GM12878 (cell line): ENCODE measurements at regions not wholly inside any gene's neighbourhood (a gene's known extent, or its start where the extent isn't known, plus 50 kb on each side); places are given as distances from the start of the nearest gene placed in this dataset.

Source experiments
- ATAC-seq: fragments of 200-7000 bp; cut with Tn5 transposase; 3 replicates; pipeline ENCODE4 v1.9.1; 2020; ENCODE audit warnings: mild to moderate bottlenecking, moderate library complexity
- BruUV-seq: library from RNA; stranded (reverse); fragments of 400-500 nt; replicated peaks from 2 replicates; lab custom pipeline; 2021; lab: Mats Ljungman, UMichigan
- CTCF ChIA-PET: fragments of 300-600 bp; sonication (Branson Sonifier 250); formaldehyde crosslinking; extraction: SDS; loops from one replicate; lab custom pipeline; 2021; ENCODE audit warnings: inconsistent platforms; lab: Yijun Ruan, JAX
- POLR2A ChIA-PET: fragments of 350-600 bp; formaldehyde crosslinking; extraction: SDS; loops from one replicate; lab custom pipeline; 2021; ENCODE audit warnings: inconsistent platforms; lab: Charles Lee
- RAD21 ChIA-PET: fragments of 300-600 bp; sonication (Branson Sonifier 250); formaldehyde crosslinking; loops from one replicate; lab custom pipeline; 2023; ENCODE audit warnings: antibody characterized with exemption; ENCODE audit not compliant: unreplicated experiment; lab: Charles Lee
- SMC1A ChIA-PET: fragments of 300-600 bp; sonication (Branson Sonifier 250); formaldehyde crosslinking; loops from one replicate; lab custom pipeline; 2023; ENCODE audit not compliant: unreplicated experiment, uncharacterized antibody; lab: Charles Lee
- DNase-seq: peaks from one replicate; pipeline ENCODE4 v3.0.0-alpha.2; 2011; ENCODE audit warnings: low read depth, low spot score
- FAIRE-seq: peaks from 3 replicates; lab custom pipeline; 2011; peaks lifted over from hg19 to GRCh38; lab: Jason Lieb, UNC
- H2AFZ ChIP-seq: 2 replicates; pipeline ENCODE4 v1.6.0; 2011; ENCODE audit warnings: low read depth, low read length, control low read depth; ENCODE audit not compliant: control insufficient read depth
- H3K27ac ChIP-seq: 2 replicates; pipeline ENCODE4 v1.5.1; 2011; ENCODE audit warnings: control low read depth; ENCODE audit not compliant: control insufficient read depth, insufficient read depth
- H3K27me3 ChIP-seq, 2 experiments: replicated peaks in 1 of 2; 2 replicates each; pipeline versions ENCODE4 v1.6.0 to v1.6.1; 2011; ENCODE audit warnings: low read length in 1 of 2; ENCODE audit not compliant: control insufficient read depth in 2 of 2, insufficient read depth in 2 of 2
- H3K36me3 ChIP-seq, 2 experiments: 2 replicates each; pipeline ENCODE4 v1.5.1; 2011; ENCODE audit warnings: low read length in 1 of 2; ENCODE audit not compliant: control insufficient read depth in 2 of 2, insufficient read depth in 2 of 2
- H3K4me1 ChIP-seq: 2 replicates; pipeline ENCODE4 v1.6.1; 2011; ENCODE audit warnings: mild to moderate bottlenecking, low read length, moderate library complexity, mixed read lengths; ENCODE audit not compliant: control insufficient read depth, insufficient read depth
- H3K4me2 ChIP-seq: 2 replicates; pipeline ENCODE4 v1.6.0; 2011; ENCODE audit warnings: control low read depth; ENCODE audit not compliant: control insufficient read depth, insufficient read depth
- H3K4me3 ChIP-seq: fragments of 200-600 bp; sonication (generic); 2 replicates; pipeline ENCODE4 v1.5.1; 2016
- H3K79me2 ChIP-seq: 2 replicates; pipeline ENCODE4 v1.6.0; 2011; ENCODE audit warnings: low read length; ENCODE audit not compliant: control insufficient read depth, insufficient read depth
- H3K9ac ChIP-seq: 2 replicates; pipeline ENCODE4 v1.8.0; 2011; ENCODE audit warnings: low read length, control low read depth, mixed read lengths; ENCODE audit not compliant: control insufficient read depth, insufficient read depth
- H3K9me3 ChIP-seq: replicated peaks from 3 replicates; pipeline ENCODE4 v1.5.1; 2011; ENCODE audit warnings: mild to moderate bottlenecking, low read length; ENCODE audit not compliant: control insufficient read depth, insufficient read depth
- H4K20me1 ChIP-seq: 2 replicates; pipeline ENCODE4 v1.6.0; 2011; ENCODE audit not compliant: control insufficient read depth, insufficient read depth
- BACH1 ChIP-seq: fragments of 450-650 bp; IDR thresholded peaks from 2 replicates; pipeline ENCODE4 v1.6.1; 2017; ENCODE audit warnings: mild to moderate bottlenecking, borderline replicate concordance
- BMI1 ChIP-seq: fragments of 450-650 bp; IDR thresholded peaks from 2 replicates; pipeline ENCODE4 v1.6.1; 2016; ENCODE audit warnings: mild to moderate bottlenecking, moderate library complexity, borderline replicate concordance
- CBX5 ChIP-seq: sonication (generic); IDR thresholded peaks from 2 replicates; pipeline ENCODE4 v1.6.1; 2016; ENCODE audit warnings: low read depth, moderate library complexity, mild to moderate bottlenecking, inconsistent platforms
- CHD1 ChIP-seq: IDR thresholded peaks from 2 replicates; pipeline ENCODE4 v1.6.1; 2012; ENCODE audit warnings: low read depth, low read length, improper control_type of control experiment
- ESRRA ChIP-seq: IDR thresholded peaks from 2 replicates; pipeline ENCODE4 v1.6.1; 2012; ENCODE audit warnings: mild to moderate bottlenecking, low read length, improper control_type of control experiment
- MEF2A ChIP-seq: IDR thresholded peaks from 2 replicates; pipeline ENCODE4 v1.6.1; 2011; ENCODE audit warnings: low read depth, mild to moderate bottlenecking, low read length, moderate library complexity; ENCODE audit not compliant: insufficient read depth
- NR2C1 ChIP-seq: fragments of 450-650 bp; IDR thresholded peaks from 2 replicates; pipeline ENCODE4 v1.6.1; 2017; ENCODE audit warnings: antibody characterized with exemption, mild to moderate bottlenecking, moderate library complexity
- STAT1 ChIP-seq: fragments of 450-650 bp; conservative IDR thresholded peaks from 2 replicates; pipeline ENCODE4 v1.6.1; 2014; ENCODE audit warnings: antibody characterized with exemption, mild to moderate bottlenecking
- SUZ12 ChIP-seq: fragments of 200-600 bp; sonication (generic); IDR thresholded peaks from one replicate; pipeline ENCODE4 v1.6.1; 2018; ENCODE audit warnings: antibody characterized with exemption, mild to moderate bottlenecking; ENCODE audit not compliant: unreplicated experiment
- YBX1 ChIP-seq: fragments of 450-650 bp; IDR thresholded peaks from 2 replicates; pipeline ENCODE4 v1.6.1; 2016; ENCODE audit warnings: antibody characterized with exemption
- ZBTB4 ChIP-seq: fragments of 450-650 bp; formaldehyde crosslinking; IDR thresholded peaks from 2 replicates; pipeline ENCODE4 v1.4.0; 2022; ENCODE audit warnings: mild to moderate bottlenecking, moderate library complexity
- ZSCAN29 ChIP-seq: fragments of 450-650 bp; IDR thresholded peaks from 2 replicates; pipeline ENCODE4 v1.6.1; 2017; ENCODE audit warnings: mild to moderate bottlenecking, moderate library complexity
- WGBS: methylation state at CpG from one replicate; pipeline ENCODE4 v1.1.6; 2016; ENCODE audit warnings: low lambda C conversion rate; ENCODE audit not compliant: insufficient replicate concordance, insufficient coverage; ENCODE audit errors: missing lambda C conversion rate; 5-methylcytosine and 5-hydroxymethylcytosine counted together
- in situ Hi-C: fragments of 300-500 bp; cut with MboI; formaldehyde crosslinking; loops from 9 replicates; pipeline ENCODE4 v1.14.3; 2018; ENCODE audit warnings: mixed read lengths
- intact Hi-C: fragments of 100-400 bp; cut with micrococcal nuclease; formaldehyde crosslinking; loops from one replicate; pipeline ENCODE4 v1.14.2; 2022; ENCODE audit not compliant: unreplicated experiment

GRCh38 chr21:32868631-32869454 is 97.3 kb upstream of the PAXBP1 start:
- Histone ChIP-seq H3K36me3 (no peaks in the 10 kb centered on the region), H3K27me3 (no peaks in the 10 kb centered on the region; a peak in 1 of 4 replicates), H3K4me2 (no peak overlapping the region), H4K20me1 (no peaks in the 10 kb centered on the region), H2AFZ (no peak overlapping the region), H3K9me3 (no peaks in the 10 kb centered on the region), H3K79me2 (no peaks in the 10 kb centered on the region), H3K9ac (no peak overlapping the region), H3K27ac (no peak overlapping the region), H3K4me1 (no peaks in the 10 kb centered on the region), H3K4me3 (no peak overlapping the region)
- WGBS, result 39% methylated on average over 11 of the region's 11 CpGs
- POLR2A ChIA-PET, result no interaction called here
- CTCF ChIA-PET, result no interaction called here
- no peak for DNase-seq
- TF ChIP-seq ESRRA (no peak), YBX1 (no peak), BACH1 (no peak), CHD1 (no peak), CBX5 (no peak), SUZ12 (no peak), NR2C1 (no peak), MEF2A (no peak), BMI1 (no peak), ZBTB4 (no peak), ZSCAN29 (no peak), STAT1 (no peak)
- no peak for ATAC-seq
- RAD21 ChIA-PET, result no interaction called here
- intact Hi-C loops, result no loop called here
- in situ Hi-C loops, result no loop called here
- SMC1A ChIA-PET, result no interaction called here
- BruUV-seq, result no TSS peak
- FAIRE-seq, result no peak
